Spleen (tissue), 7 donors: ENCODE measurements at regions not wholly inside any gene's neighbourhood (a gene's known extent, or its start where the extent isn't known, plus 50 kb on each side); places are given as distances from the start of the nearest gene placed in this dataset.

Experiments
- CTCF ChIP-seq, 11 experiments: fragments of 200-600 bp in 7 of 11; fragments of 450-650 bp in 4 of 11; sonication (generic) in 4 of 11; IDR thresholded peaks in 8 of 11; conservative IDR thresholded peaks in 3 of 11; 1 replicate in 7 of 11; 2 replicates in 4 of 11; pipeline versions ENCODE4 v1.4.0 to v1.8.0; 2016 to 2021; ENCODE audit warnings: antibody characterized with exemption in 11 of 11, inconsistent platforms in 4 of 11, mild to moderate bottlenecking in 1 of 11
- POLR2A ChIP-seq, 3 donors: fragments of 450-650 bp; IDR thresholded peaks; one replicate each; pipeline ENCODE4 v1.5.1; 2017; ENCODE audit warnings: antibody characterized with exemption in 3 of 3, mild to moderate bottlenecking in 1 of 3
- POLR2AphosphoS5 ChIP-seq, 3 donors: sonication (generic); formaldehyde crosslinking; IDR thresholded peaks; one replicate each; pipeline ENCODE4 v1.5.1; 2017; ENCODE audit warnings: antibody characterized with exemption in 3 of 3
- donor health status: DM: no; HTN: no; CAD: no; lungs with moderate emphysema.
- donor health status: DM: no; HTN: no; CAD: no.
- donor health status: DM: no; HTN: no; CAD: no.

GRCh38 chr20:34179637-34180360 is 61.4 kb upstream of the ASIP start:
- TF ChIP-seq CTCF (IDR thresholded peaks at IDR 0.05 in 8 of 11, conservative IDR thresholded peaks at IDR 0.05 in 3 of 11), result no peak
- TF ChIP-seq POLR2AphosphoS5 (IDR thresholded peaks at IDR 0.05), result no peak
- no peak for TF ChIP-seq POLR2A (IDR thresholded peaks at IDR 0.05)
